Glutamatergic neuron (in vitro differentiated cells): ENCODE measurements at regions not wholly inside any gene's neighbourhood (a gene's known extent, or its start where the extent isn't known, plus 50 kb on each side); places are given as distances from the start of the nearest gene placed in this dataset.

Experiments
- DNase-seq: peaks from one replicate; pipeline ENCODE4 v3.0.0; 2022
- H3K27ac Mint-ChIP-seq: one replicate; pipeline ENCODE4 v1.8.0; 2020; ENCODE audit warnings: mild to moderate bottlenecking, mixed read lengths, inconsistent platforms; ENCODE audit not compliant: unreplicated experiment
- H3K27me3 Mint-ChIP-seq: one replicate; pipeline ENCODE4 v1.8.0; 2020; ENCODE audit warnings: mild to moderate bottlenecking, moderate library complexity, mixed read lengths, inconsistent platforms; ENCODE audit not compliant: unreplicated experiment
- H3K36me3 Mint-ChIP-seq: one replicate; pipeline ENCODE4 v1.8.0; 2020; ENCODE audit warnings: mild to moderate bottlenecking, mixed read lengths, inconsistent platforms; ENCODE audit not compliant: unreplicated experiment
- H3K4me1 Mint-ChIP-seq: one replicate; pipeline ENCODE4 v1.8.0; 2020; ENCODE audit warnings: mild to moderate bottlenecking, low read depth, mixed read lengths, inconsistent platforms; ENCODE audit not compliant: unreplicated experiment
- H3K4me3 Mint-ChIP-seq: one replicate; pipeline ENCODE4 v1.8.0; 2020; ENCODE audit warnings: mild to moderate bottlenecking, mixed read lengths, inconsistent platforms; ENCODE audit not compliant: unreplicated experiment
- H3K9me3 Mint-ChIP-seq: one replicate; pipeline ENCODE4 v1.8.0; 2020; ENCODE audit warnings: mild to moderate bottlenecking, moderate library complexity, mixed read lengths, inconsistent platforms; ENCODE audit not compliant: unreplicated experiment
- TF ChIP-seq, protein P1 (sequence below): fragments of 200-600 bp; sonication (generic); IDR thresholded peaks from one replicate; pipeline ENCODE4 v1.5.0; 2021; ENCODE audit not compliant: partially characterized antibody, unreplicated experiment

DNA sequence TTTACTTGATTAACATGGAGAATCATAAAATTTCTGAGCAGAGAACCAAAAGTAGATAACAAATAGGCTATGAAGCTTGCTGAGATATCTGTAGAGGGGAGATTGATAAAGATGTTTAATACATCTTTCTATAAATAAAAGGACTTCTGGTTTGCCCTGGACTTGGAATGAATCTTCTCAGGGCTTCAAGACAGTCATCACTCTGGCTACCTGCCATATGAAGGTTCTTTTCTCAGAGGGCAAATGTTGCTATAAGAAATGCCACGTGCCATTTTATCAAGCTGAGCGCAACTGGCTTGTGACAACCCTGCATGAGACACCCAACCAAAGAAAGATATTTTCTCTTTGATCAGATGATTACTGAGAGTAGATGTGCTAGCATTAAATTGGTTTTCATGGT, 192.5 kb downstream of the WNT5A start:
- DNase-seq: no peak
- Mint-ChIP-seq H3K36me3 (no peaks in the 10 kb centered on the region), H3K4me1 (no peaks in the 10 kb centered on the region), H3K4me3 (no peak overlapping the region), H3K9me3 (peaks cover 2% of the 10 kb centered on the region), H3K27ac (no peak overlapping the region), H3K27me3 (no peaks in the 10 kb centered on the region)
- TF ChIP-seq, protein P1, sequence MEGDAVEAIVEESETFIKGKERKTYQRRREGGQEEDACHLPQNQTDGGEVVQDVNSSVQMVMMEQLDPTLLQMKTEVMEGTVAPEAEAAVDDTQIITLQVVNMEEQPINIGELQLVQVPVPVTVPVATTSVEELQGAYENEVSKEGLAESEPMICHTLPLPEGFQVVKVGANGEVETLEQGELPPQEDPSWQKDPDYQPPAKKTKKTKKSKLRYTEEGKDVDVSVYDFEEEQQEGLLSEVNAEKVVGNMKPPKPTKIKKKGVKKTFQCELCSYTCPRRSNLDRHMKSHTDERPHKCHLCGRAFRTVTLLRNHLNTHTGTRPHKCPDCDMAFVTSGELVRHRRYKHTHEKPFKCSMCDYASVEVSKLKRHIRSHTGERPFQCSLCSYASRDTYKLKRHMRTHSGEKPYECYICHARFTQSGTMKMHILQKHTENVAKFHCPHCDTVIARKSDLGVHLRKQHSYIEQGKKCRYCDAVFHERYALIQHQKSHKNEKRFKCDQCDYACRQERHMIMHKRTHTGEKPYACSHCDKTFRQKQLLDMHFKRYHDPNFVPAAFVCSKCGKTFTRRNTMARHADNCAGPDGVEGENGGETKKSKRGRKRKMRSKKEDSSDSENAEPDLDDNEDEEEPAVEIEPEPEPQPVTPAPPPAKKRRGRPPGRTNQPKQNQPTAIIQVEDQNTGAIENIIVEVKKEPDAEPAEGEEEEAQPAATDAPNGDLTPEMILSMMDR: no peak

DNA sequence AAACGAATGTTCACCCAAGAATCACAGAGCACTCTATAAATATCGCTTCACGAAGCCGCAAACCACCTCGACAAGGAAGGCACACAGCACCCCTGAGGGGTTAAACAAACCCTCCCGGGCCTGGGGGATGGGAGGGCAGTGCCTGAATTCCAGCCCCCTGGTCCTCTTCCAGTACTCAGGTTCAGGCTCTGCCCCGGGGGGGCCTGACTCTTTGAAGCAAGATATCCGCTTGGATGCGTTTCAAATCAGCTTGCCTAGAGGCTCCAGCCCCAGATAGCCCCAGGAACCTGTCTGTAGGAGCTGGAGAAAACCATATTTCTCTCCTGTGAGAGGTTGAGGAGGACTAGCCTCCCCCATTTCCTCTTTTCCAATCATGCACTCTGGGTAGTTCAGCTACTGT, 194.7 kb downstream of the WNT5A start:
- Mint-ChIP-seq H3K36me3 (no peaks in the 10 kb centered on the region), H3K4me3 (no peak overlapping the region), H3K9me3 (peaks cover 2% of the 10 kb centered on the region), H3K27me3 (no peaks in the 10 kb centered on the region), H3K4me1 (no peaks in the 10 kb centered on the region), H3K27ac (no peak overlapping the region)
- no peak for DNase-seq
- TF ChIP-seq, protein P1: no peak

DNA sequence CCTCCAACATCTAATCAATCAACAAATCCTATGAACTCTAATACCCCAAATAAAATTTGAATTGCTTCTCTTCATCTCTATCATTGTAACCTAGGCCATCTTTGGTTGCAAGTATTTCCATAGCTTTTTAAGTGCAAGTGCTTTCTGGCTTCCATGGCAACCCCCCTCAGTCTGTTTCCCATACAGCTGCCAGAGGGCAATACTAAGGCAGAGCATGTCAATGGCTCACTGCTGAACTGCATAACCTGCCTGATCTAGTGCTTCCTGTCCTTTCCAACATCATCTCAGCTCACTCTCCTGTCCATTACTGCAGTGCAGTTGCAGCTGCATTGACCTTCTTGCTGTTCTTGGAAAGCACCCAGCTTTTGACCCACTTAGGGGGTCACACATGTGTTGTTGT, 198.4 kb downstream of the WNT5A start:
- no peaks in the 10 kb centered on the region for H3K36me3 Mint-ChIP-seq
- no peaks in the 10 kb centered on the region for H3K27me3 Mint-ChIP-seq
- no peak overlapping the region for H3K4me3 Mint-ChIP-seq
- no peak for DNase-seq
- no peaks in the 10 kb centered on the region for H3K4me1 Mint-ChIP-seq
- TF ChIP-seq, protein P1: no peak
- H3K27ac Mint-ChIP-seq: no peak overlapping the region
- H3K9me3 Mint-ChIP-seq: no peaks in the 10 kb centered on the region

DNA sequence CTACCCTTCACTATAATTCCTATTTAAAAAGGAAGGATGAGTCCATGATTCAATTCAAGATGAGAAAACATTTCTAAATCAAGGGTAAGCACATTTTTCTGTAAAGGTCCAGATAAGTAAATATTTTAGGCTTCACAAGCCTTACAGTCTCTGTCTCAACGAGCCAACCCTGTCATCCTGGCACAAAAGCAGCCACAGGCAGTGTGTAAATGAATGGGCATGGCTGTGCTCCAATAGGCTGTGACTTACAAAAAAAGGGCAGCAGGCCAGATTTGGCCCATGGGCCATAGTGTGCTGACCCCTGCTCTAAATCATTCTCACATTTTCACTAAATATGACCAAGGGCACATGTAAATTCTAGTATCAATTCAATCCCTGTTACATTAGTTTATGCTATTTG, 200.4 kb downstream of the WNT5A start:
- H3K4me3 Mint-ChIP-seq: no peak overlapping the region
- no peaks in the 10 kb centered on the region for H3K36me3 Mint-ChIP-seq
- no peak for DNase-seq
- peaks cover 2% of the 10 kb centered on the region for H3K9me3 Mint-ChIP-seq
- H3K27me3 Mint-ChIP-seq: no peaks in the 10 kb centered on the region
- TF ChIP-seq, protein P1: no peak
- H3K27ac Mint-ChIP-seq: no peak overlapping the region
- H3K4me1 Mint-ChIP-seq: no peaks in the 10 kb centered on the region

DNA sequence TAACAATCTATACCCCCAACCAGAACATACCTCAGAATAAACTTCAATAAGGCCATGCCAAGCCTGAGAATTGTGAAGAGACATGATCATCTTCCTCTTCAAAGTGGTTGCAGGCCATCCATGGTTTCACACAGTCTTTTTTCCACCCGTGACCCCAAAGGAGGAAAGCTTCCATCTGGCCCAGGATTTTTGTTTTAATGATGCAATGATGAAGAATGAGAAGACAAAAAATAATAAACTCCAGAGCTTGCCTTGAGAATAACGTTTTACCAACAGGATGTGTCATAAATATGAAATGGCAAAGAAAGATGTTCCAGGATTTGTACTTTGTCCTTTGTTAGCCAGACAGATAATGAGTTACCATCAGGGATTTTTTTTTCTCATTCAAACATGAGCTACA, 201.9 kb downstream of the WNT5A start:
- Mint-ChIP-seq H3K9me3 (peaks cover 2% of the 10 kb centered on the region), H3K27ac (no peak overlapping the region), H3K4me3 (no peak overlapping the region), H3K36me3 (no peaks in the 10 kb centered on the region), H3K4me1 (no peaks in the 10 kb centered on the region), H3K27me3 (no peaks in the 10 kb centered on the region)
- TF ChIP-seq, protein P1: no peak
- DNase-seq: no peak
